HL-60 (cell line): ENCODE measurements at regions not wholly inside any gene's neighbourhood (a gene's known extent, or its start where the extent isn't known, plus 50 kb on each side); places are given as distances from the start of the nearest gene placed in this dataset.
"Not testable (repeated sequence)": the region's sequence is repeated elsewhere in the genome, so short reads cannot be mapped to it uniquely, and the experiment has no call there.

Experiments
- DNase-seq, 2 experiments: peaks; one replicate each; pipeline ENCODE4 v3.0.0-alpha.2; 2010 to 2020; ENCODE audit warnings: low read depth in 1 of 2, low spot score in 1 of 2
- H3K27ac ChIP-seq: fragments of 250-450 bp; sonication (Bioruptor Pico); replicated peaks from 2 replicates; pipeline ENCODE4 v1.5.1; 2020; ENCODE audit warnings: mild to moderate bottlenecking, moderate library complexity
- H3K27me3 ChIP-seq: fragments of 250-450 bp; sonication (Bioruptor Pico); 2 replicates; pipeline ENCODE4 v1.5.1; 2021; ENCODE audit warnings: mild to moderate bottlenecking, moderate library complexity; ENCODE audit not compliant: insufficient read depth, poor library complexity, severe bottlenecking
- H3K4me3 ChIP-seq: replicated peaks from 2 replicates; pipeline ENCODE4 v1.5.1; 2011; ENCODE audit warnings: mild to moderate bottlenecking, control low read depth, low read length; ENCODE audit not compliant: insufficient read depth
- GABPA ChIP-seq: IDR thresholded peaks from 2 replicates; pipeline ENCODE4 v1.6.1; 2012; ENCODE audit warnings: low read depth
- POLR2AphosphoS5 ChIP-seq: IDR thresholded peaks from 2 replicates; pipeline ENCODE4 v1.6.1; 2012; ENCODE audit warnings: low read depth
- SPI1 ChIP-seq: IDR thresholded peaks from 2 replicates; pipeline ENCODE4 v1.6.1; 2012; ENCODE audit warnings: low read depth, mild to moderate bottlenecking, borderline replicate concordance
- TF ChIP-seq, protein P1 (sequence below): IDR thresholded peaks from one replicate; pipeline ENCODE4 v1.5.1; 2011; ENCODE audit warnings: low read length, control low read depth, inconsistent platforms; ENCODE audit not compliant: insufficient read depth
- TF ChIP-seq, protein P2 (sequence below): IDR thresholded peaks from 2 replicates; pipeline ENCODE4 v1.6.1; 2012; ENCODE audit warnings: low read depth; ENCODE audit not compliant: insufficient replicate concordance

DNA sequence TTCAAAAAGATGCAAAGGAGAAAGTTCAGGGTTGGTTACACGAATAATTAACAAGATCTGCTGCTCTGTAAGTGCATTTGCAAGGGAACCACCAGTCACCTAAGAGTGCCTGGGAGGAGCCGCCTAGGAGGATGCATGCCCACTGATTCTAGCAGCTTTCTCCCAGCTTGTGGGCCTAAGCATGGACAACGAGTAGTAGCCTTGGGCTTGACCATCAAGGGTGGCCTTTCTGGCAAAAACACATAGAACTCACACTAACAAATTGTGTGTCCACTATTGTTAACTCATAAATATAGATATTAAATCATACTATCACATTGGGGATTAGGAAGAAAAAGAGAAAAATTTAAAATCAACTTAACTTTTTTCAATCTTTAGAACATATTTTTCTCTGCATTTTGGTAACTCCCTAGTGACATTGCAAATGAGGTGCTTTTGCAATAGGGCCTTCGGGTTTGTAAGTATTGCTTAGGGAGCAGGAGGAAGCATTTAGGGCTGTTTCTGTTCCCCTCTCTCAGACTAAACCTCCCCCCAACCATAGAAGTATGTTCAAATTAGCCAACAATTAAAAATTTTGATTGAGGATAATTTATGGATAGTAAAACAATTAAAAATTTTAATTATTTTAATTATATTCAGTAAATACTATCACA lies 57.3 kb upstream of the CEP295 start:
- no peaks in the 10 kb centered on the region for H3K27me3 ChIP-seq
- TF ChIP-seq, protein P1, sequence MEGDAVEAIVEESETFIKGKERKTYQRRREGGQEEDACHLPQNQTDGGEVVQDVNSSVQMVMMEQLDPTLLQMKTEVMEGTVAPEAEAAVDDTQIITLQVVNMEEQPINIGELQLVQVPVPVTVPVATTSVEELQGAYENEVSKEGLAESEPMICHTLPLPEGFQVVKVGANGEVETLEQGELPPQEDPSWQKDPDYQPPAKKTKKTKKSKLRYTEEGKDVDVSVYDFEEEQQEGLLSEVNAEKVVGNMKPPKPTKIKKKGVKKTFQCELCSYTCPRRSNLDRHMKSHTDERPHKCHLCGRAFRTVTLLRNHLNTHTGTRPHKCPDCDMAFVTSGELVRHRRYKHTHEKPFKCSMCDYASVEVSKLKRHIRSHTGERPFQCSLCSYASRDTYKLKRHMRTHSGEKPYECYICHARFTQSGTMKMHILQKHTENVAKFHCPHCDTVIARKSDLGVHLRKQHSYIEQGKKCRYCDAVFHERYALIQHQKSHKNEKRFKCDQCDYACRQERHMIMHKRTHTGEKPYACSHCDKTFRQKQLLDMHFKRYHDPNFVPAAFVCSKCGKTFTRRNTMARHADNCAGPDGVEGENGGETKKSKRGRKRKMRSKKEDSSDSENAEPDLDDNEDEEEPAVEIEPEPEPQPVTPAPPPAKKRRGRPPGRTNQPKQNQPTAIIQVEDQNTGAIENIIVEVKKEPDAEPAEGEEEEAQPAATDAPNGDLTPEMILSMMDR, result no peak
- no peak for TF ChIP-seq SPI1
- TF ChIP-seq GABPA, result no peak
- TF ChIP-seq, protein P2, sequence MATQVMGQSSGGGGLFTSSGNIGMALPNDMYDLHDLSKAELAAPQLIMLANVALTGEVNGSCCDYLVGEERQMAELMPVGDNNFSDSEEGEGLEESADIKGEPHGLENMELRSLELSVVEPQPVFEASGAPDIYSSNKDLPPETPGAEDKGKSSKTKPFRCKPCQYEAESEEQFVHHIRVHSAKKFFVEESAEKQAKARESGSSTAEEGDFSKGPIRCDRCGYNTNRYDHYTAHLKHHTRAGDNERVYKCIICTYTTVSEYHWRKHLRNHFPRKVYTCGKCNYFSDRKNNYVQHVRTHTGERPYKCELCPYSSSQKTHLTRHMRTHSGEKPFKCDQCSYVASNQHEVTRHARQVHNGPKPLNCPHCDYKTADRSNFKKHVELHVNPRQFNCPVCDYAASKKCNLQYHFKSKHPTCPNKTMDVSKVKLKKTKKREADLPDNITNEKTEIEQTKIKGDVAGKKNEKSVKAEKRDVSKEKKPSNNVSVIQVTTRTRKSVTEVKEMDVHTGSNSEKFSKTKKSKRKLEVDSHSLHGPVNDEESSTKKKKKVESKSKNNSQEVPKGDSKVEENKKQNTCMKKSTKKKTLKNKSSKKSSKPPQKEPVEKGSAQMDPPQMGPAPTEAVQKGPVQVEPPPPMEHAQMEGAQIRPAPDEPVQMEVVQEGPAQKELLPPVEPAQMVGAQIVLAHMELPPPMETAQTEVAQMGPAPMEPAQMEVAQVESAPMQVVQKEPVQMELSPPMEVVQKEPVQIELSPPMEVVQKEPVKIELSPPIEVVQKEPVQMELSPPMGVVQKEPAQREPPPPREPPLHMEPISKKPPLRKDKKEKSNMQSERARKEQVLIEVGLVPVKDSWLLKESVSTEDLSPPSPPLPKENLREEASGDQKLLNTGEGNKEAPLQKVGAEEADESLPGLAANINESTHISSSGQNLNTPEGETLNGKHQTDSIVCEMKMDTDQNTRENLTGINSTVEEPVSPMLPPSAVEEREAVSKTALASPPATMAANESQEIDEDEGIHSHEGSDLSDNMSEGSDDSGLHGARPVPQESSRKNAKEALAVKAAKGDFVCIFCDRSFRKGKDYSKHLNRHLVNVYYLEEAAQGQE, result no peak
- TF ChIP-seq POLR2AphosphoS5, result no peak
- no peak overlapping the region for H3K4me3 ChIP-seq
- no peak overlapping the region for H3K27ac ChIP-seq
- peak in 1 of 2 experiments; percentile 22 for DNase-seq

DNA sequence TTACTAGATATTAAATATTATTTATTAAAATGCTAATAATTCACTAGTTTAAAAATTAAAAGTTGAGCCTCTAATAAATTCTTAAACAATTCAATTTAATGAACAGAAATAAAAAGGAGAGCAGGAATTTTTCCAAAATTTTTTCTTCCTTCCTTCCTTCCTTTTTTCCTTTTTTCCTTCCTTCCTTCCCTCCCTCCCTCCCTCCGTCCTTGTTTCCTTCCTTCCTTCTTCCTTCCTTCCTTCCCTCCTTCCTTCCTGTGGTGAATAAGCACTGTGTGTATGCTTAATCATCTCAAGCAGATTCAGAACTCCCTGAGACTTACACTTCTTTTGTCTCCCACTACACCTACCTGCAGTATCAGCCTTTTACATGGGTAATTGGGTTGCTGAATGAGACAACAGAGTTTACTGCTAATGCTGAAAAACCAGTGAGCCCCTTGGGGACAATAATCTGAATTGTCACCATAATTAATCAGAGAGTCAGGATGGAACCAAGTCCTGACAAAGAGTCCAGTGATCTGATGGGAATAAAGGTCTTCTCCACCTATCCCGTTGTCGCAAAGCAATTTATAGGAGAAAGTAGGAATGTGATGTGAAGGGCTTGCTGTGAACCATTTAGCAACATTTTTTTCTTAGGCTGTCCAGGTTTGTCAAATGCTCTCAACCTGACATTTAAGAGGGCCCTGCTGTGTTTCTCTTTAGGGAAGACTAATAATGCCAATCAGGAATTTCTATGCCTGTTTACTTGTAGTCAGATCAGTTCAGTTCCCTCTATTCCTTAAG lies 58.1 kb upstream of the CEP295 start:
- Histone ChIP-seq H3K27me3 (no peaks in the 10 kb centered on the region), H3K27ac (no peak overlapping the region), H3K4me3 (no peak overlapping the region)
- no peak for TF ChIP-seq GABPA
- TF ChIP-seq, protein P1, result no peak
- no peak for TF ChIP-seq SPI1
- TF ChIP-seq, protein P2, result no peak
- TF ChIP-seq POLR2AphosphoS5, result no peak
- no peak for DNase-seq

DNA sequence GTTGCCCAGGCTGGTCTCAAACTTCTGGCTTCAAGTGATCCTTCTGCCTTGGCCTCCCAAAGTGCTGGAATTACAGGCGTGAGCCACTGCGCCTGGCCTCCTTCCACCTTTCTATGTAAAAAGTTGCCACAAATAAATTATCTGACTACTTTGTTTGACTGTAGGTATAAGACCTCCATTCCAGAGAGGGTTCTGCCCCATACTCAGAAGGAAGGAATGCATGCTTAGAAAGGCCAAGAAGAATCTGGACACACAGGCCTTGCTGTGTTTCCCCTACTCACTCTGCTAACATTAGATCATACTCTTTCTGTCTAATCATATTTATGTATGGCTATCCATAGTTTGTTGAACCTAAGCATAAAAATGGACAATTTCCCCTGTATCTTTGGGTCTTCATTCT lies 53.0 kb upstream of the SMCO4 start:
- not testable (repeated sequence) for H3K27me3 ChIP-seq, H3K27ac ChIP-seq, DNase-seq, H3K4me3 ChIP-seq
